HG02840 (cell line): ENCODE measurements at regions not wholly inside any gene's neighbourhood (a gene's known extent, or its start where the extent isn't known, plus 50 kb on each side); places are given as distances from the start of the nearest gene placed in this dataset.
A peak's percentile ranks its signal among the peaks of the same experiment; 100 is the strongest.
"Not testable (repeated sequence)": the region's sequence is repeated elsewhere in the genome, so short reads cannot be mapped to it uniquely, and the experiment has no call there.

Experiments used
- ATAC-seq: cut with Tn5 transposase; IDR thresholded peaks from one replicate; pipeline ENCODE4 v1.9.1; 2021; ENCODE audit warnings: mild to moderate bottlenecking, moderate library complexity, moderate number of reproducible peaks; ENCODE audit not compliant: unreplicated experiment, low FRiP score

DNA sequence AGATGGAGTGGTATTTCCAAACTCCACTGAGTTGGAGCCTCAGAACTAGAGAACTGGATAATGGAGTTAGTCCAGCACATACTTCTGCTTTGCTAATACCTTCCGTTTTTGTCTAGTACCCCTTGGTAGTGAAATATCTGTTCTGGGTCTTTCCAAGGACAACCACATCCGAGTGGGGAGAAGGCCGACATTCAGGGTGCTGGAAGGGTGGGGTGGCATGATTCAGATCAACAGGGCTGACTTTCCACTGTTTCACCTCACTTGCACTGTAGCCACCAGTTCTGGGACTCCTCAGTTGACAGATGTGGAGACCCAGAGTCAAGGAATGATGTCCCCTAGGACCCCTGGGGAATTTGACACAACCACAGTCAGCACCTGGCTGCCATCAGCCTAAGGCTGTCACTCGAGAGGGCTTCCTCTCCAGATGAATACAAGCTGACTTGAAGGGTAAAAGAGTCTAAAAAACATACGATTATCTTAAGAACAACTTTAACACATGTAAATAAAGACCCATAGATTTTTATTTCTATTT lies 84.8 kb upstream of the HNF1B start:
- peak; percentile 50 for ATAC-seq

DNA sequence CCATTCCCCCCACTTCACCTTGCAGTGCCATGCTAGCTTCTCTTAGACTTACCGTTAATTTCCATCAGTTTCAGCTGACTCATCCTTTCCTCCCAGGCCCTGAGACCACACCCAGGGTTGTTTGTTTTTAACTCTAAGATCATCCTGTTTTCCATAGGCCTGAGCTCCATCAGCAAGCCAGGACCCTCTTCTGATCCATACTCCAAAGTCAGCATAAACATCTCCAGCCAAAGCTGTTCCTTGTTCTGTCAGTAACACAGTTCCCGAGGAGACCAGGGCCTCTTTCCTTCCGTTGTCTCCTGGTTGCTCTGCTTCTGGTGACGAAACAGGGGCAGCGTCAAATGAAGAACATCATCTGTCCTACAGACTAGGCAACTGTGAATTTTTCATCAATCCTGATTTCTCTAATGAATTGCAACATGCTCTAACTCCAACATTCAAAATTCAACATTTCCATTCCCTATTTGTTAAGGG lies 83.8 kb upstream of the HNF1B start:
- no peak for ATAC-seq

DNA sequence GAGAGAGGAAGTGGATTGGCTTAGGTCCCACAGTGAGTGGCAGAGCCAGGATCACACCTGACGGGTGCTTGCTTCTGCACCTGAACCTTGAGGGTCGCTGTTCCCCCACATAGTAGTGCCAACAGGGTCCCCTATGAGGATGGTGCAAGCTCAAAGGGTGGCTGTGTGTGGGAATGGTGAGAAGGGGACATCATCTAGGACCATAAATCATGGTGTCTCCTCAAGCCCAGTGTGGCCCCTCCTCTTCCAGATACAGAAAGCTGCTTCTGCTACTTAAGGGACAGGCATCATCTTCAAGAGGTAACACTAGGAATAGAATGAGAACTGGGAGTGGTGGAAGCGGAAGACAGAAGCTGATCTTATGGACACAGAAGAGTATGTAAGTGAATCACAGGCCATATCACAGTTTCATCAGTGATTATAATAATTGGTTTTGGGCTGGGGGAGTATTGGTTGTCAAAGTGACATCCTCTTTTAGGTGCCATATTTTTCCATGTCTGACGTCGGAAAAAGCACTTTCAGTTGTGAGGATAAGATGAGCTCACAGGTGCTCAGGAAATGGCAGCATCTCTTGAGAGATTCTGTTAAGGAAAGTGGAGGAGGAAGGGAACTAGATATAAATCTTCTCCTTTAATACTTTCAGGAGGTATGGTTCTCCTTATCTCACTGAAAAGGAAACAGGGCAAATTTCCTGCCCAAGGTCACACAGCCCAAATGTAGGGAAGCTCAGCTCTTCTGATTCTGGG lies 83.2 kb upstream of the HNF1B start:
- no peak for ATAC-seq

DNA sequence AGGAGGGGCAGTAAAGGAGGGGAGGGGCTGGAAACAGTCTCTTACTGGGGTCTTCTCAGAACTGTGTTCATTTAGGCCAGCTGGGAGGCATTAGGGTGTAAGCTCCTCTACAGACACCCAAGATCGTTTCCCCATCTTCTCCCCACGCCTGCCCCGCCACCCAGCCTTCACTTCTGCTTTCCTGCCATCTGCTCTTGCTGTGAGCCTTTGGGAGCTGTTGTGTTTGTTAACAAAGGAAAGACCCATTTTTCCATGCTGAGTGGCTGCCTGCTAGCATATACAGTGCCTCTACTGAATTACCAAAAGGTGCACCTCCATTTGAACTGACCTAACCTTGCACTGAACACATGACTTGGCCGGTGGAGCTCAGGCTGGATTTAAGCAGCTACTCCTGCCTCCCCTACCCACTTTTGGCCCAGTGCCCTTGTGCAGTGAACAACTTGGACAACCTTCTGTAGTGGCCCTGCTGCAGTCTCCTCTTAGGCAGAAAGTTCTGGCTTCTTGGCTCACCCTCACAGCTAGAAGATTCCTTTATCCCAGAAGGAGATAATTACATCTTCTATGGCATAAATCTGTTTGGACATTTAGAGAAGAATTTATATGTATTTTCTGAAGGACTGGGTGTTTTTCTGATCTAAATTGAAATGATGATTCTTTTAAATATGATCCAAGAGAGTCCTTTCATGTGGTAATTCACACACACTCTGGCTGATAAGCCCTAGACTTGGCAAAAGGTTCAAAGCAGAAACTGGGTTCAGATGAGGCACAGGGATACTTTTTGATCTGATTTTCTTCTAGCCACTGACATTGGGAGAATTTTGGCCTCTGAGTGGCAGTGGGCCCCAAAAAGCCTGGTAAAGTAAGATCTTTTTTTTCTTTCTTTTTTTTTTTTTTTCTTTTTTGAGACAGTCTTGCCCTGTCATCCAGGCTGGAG lies 81.9 kb upstream of the HNF1B start:
- ATAC-seq, result no peak

DNA sequence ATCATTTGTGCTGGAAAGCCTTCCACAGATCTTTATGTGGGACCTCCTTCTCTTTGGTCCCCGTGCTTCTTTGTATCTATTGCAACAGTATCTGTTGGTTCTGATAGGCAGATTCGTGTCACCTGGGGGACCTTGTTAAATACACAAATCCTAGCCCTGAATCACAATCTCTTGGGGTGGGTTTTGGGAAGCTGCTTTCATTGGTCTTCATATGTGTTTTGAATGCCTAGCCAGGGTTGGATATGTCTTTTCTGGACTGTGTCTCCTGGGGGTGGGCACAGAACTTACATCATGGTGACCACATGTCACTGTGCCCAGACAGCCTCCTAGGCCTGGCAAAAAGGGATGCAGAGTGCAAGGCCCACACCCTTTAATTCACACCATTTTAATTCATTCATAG lies 81.0 kb upstream of the HNF1B start:
- ATAC-seq, result no peak

DNA sequence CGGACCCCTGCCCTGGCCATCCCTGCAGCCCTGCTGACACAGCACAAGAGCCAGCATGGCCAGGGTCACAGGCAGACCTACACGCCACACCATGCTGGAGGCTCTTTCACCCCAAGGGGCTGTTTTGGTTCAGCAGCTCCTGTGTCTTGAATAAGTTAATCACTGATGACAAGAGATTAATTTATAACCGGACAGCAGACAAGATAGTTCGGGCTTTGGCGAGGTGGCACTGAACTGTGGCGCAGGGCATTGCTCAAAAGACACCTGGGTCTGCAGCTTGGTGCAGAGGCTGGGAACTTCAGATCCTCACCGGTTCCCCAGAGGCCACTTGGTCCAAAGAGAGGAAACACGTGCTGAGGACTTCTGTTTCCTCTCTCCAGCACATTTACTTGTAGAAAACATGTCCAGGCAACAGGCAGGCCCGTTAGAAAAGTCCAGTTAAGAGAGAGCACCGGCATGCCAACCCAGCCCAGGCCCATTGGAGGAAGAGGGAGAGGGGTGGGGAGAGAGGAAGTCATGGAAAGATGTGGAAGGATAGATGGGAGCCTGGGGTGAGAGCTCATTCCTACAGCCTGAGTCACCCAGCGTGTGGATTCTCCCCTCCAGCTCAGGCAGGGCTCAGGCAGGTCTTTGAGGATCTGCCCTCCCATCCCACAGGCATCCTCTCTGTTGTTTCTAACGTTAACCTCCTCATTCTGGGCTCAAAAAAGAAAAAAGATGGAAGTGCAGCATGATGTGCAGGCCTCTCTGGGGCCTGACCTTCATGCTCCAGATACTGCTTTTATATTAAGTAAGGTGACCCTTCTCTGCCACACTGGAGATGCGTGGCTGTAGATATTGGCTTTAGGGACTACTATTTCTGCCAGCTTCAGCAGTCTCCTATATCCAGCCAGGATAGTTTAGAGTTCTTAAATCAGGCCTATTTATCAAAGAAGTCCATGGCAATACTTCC lies 80.0 kb upstream of the HNF1B start:
- no peak for ATAC-seq

DNA sequence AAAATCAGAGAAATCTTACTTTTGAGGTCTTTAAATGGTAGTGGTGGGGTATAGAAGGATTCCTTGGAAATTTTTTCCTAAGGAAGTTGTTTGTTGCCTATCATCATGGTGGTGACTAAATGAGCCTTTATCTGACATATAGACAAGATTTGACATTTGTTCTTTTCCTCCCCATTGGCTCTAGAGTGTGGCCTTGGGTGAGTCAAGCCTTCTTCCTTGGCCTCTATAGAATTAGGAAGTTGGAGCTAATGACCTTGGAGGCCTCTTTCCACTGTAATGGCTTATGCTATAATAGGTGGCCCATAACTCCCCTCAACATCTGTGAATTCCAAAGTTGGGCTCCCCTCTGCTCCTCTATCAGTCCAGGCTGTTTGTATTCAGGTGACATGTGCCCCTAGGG lies 79.1 kb upstream of the HNF1B start:
- ATAC-seq, result no peak

DNA sequence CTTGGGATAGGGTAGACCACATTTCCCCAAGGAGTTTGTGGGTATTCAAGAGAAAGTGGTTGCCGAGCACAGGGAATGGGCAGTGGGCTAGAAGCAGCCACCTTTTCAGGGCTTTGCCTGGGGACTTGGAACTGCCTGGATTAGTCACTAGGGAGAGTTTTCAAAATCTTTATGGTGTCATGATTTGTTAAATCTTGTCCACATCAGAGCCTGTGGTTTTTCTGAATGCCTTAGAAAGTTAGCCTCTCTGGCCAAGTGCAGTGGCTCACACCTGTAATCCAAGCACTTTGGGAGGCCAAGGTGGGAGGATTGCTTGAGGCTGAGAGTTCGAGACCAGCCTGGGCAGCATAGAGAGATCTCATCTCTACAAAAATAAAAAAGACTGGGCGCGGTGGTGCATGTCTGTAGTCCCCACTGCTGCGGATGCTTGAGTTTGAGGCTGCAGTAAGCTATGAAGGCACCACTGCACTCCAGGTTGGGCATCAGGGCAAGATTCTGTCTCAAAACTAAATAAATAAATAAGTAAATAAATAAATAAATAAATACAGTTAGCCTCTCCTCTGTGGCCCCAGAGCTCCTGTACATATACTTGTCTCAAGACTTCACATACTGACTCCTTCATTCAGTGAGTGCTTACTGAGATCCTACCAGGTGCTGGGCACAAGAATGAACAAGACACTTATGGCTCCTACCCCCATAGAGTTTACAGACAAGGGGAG lies 76.3 kb upstream of the HNF1B start:
- ATAC-seq, result no peak

DNA sequence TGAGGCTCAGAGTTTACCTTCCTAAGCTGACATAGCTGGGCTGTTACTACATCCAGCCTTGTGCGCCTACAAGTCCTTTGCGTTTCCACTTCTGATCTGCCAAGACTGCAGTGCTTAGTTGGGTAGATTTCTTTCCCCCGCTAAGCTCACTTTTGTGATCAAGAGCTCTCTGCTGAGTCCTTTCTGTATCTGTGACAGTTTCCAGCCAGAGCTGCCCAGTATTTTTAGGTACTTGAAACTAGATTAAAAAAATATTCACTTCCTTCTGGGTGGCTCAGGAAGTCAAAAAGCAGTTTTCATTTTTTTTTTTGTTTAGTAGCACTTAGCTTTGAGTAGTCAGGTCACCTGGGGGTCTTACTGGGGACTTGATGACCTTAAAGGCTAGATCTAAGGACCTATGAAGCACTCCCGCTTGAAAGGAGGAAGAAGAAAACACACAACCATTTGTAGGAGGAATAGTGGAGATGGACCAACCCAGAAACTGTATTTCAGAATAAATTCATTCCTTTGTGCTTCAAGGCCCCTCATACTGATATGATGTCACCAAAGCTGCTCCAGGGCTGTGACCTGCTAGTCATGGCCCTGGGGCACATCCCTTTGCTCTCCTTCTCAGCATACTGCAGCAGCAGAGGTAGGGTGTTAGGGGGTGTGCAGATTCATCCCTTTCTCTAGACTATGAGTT lies 75.6 kb upstream of the HNF1B start:
- ATAC-seq, result no peak

DNA sequence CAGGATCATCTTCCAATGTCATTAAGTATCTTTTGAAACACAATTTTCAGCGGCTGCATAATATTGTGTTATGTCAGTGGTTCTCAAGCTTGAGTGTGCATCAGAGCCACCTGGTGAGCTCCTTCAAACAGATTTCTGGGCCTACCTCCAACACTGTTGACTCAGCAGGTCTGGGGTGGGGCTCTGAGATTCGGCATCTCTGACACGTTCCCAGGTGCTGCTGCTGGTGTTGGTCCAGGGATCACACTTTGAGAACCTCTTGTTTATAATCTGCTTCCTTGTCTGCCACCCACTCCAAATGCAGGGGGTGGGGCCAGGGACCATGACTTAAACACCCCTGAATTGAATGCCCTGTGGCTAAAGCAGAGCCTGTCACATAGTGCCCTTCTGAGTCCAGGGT lies 73.8 kb upstream of the HNF1B start:
- ATAC-seq, result no peak

DNA sequence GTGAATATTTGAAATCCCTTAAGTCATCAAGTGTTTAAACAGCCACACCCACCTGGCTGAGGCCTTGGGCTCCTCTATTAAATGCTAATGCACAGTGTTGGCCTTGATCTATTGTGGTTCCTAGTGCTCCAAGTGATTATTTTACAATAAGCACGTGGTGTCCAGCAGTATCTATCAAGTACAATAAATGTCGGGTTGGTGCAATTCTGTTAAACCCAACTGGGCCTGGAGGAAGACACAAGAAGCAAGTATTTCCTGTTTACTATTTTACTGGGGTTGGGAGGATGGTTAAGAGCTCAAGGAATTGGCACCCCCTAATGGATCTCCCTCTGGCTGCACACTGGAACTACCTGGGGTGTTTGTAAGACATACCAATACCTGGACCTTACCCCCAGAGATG lies 72.1 kb upstream of the HNF1B start:
- no peak for ATAC-seq

DNA sequence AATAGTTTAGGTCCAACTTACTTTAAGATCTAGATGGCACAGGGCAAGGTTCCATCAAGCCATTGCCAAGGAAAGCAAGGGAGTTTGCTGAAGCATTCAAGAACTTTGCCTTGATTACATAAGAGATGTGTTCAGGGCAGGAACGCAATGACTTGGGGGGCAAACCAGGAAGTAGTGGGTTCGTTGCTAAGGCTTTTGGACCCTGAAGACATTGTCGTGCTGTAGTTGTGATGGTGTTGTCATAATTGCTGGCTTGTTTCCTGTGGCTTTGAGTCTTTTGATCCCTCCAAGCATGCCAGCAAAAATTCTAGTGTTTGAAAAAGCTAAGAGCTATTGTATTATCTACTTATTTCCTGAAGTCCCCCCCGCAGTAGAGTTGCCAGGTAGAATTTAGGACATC lies 70.7 kb upstream of the HNF1B start:
- ATAC-seq, result no peak

DNA sequence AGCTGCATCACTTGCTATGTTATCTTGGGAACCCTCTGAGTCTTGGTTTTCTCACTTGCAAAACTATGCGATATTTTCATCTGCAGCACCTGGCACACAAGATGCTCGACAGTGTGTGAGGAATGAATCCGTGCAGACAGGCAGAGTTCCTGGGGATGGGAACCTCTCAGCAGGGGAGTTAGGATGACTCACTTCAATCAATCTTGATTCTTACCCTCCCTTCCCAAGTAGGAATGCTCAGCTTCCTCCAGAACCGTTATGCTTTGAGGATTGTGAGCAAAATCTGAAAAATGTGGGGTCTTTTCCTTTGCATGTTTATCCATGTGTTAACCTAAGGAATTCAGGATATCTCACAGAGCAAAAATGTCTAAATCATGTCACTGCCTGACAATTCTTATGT lies 68.9 kb upstream of the HNF1B start:
- ATAC-seq, result no peak

DNA sequence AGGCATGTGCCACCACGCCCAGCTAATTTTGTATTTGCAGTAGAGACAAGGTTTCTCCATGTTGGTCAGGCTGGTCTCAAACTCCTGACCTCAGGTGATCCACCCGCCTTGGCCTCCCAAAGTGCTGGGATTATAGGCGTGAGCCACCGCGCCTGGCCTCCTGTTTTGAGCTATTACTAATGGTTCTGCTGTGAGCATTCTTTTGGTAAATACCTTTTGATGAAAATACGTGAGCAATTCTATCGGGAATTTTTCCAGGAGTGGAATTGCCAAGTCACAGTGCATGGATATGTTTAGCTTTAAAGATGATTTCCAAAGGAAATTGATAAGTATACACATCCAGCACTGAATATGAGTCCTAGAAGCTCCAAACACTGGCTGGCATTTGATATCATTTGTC lies 64.0 kb upstream of the HNF1B start:
- ATAC-seq, result not testable (repeated sequence)

DNA sequence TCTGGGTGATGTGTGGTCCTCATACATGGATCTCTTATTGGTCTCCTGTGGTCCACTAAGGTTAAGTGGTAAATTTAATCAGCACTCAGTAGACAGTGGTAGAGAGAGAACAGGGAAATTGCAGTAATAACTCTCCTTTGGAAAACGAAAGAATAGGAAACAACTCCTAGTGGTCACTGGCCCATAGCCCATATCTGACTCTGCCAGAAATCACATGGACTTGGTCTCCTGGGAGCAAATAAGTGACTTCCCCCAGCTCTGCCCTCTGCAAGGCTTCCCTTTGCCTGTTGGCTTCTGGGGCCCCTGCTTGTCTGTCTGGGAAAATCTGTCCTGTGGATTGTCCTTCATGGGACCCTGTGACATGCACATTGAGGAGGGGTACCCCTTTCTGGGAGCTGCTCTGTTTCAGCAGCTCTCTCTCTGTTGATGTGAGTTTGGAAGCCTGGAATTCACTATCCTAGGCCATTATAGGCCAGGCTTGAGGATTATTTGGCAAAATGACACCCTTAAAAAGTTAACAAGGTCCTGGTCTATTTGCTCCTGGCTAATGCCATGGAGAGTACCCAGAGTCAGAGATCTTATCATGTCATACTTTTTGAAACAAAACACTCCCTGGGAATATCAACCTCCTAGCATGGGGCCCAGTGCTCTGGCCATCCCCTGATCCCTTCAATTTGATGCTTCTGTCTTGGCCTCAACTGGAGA lies 58.0 kb upstream of the HNF1B start:
- ATAC-seq, result no peak

DNA sequence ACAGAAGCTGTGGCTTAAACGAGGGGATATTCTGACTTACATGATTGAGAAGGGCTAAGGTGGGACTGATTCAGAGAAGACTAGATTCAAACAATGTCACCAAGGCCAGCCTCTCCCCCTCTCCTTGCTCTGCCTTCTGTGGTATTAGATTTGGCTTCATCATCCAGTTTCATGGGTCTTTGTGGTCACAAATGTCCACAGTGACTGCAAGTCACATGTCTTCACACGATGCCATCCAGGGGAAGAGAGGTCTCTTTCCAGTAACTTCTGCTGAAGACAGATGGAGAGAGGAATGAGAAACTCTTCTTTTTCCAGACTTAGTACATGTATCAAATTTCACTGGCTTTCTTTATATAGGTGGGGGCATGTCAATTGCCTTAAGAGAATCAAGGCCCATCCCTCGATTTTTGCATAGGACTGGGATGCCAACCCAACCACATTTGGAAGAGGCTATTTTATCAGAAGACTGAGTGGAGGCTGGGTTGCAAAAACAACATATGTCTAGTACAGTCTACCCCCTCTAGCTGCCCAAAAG lies 57.3 kb upstream of the HNF1B start:
- ATAC-seq, result no peak

DNA sequence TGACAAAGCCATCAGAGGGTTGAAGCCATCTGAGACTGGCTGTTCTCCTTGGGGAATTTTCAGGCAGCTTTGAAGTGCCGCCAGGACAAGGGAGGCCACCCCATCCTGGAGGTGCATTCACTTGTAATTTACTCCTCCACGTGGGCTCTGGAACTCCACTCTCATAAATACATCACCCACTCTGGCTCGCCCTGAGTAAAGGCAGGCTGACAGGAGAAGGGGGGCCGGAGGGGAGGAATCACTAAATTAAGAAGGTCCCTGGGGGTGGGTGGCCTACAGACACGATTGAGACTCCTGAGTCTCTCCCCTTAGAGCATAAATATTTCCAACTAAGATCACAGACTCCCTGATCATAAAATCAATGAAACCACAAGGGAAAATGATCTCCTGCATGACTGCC lies 56.3 kb upstream of the HNF1B start:
- no peak for ATAC-seq

DNA sequence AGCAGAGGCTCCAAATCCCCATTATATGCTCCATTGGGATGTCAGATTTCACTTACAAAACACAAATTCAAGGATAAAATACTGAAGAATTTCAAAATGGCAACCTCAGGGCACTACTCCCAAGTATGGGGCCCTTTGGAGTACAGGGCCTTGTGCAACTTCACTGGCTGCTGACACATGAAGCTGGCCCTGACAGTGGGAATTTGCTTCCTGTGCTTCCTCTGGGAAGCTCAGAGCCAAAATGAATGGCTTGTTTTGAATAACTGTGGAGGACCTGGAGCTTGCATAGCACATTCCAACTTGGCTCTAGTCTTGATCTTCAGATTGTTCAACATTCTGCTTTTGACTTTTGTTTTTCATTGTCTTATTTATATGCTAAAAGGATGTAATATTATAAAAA lies 52.3 kb upstream of the HNF1B start:
- ATAC-seq, result no peak
